ENCODE measurements at regions not wholly inside any gene's neighbourhood (a gene's known extent, or its start where the extent isn't known, plus 50 kb on each side); places are given as distances from the start of the nearest gene placed in this dataset.
"Not testable (repeated sequence)": the region's sequence is repeated elsewhere in the genome, so short reads cannot be mapped to it uniquely, and the experiment has no call there.

DNA sequence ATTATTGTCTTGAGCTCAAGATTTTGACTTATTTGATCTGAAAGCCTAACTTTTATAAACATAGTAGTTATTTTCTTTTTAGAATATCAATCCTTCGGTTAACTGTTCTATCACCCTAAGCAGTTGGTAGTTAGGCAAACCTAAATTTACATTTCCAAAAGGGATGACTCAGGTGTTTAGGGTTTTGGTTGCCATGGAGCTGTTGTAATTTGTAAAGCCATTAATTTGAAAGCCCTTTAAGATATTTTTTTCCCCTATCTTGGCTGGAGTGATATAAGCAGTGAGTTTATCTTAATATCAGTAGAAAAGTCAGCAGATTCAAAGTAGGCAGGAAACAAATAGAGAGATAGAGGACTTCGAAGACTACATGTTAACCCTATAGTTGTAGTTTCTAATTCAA, 1472.6 kb upstream of the CELF2 start:
- DNase-seq (ENCODE audit: low read depth): no peak

GRCh38 chr10:9547936-9548904, 1469.5 kb upstream of the CELF2 start:
- DNase-seq (ENCODE audit: low read depth): no peak

- DNase-seq (ENCODE audit: low read depth): no peak
Observed at GRCh38 chr10:9550810-9551209, 1466.9 kb upstream of the CELF2 start.

DNA sequence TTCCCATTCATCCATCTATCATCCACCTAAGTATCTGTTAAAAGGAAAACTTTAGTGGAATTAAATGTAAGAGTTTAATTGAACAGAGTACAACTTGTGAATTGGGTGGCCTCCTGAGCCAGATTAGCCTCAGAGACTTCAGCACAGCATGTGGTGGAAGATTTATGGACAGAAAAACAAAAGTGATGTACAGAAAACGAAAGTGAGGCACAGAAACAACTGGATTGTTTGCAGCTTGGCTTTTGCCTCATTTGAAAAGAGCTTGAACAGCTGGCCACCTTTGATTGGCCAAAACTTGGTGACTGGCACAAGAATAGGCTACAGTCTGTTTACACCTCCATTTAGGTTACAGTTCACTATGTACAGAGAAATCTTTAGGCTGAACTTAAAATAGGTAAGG, 1463.4 kb upstream of the CELF2 start:
- no peak for DNase-seq (ENCODE audit: low read depth)

DNA sequence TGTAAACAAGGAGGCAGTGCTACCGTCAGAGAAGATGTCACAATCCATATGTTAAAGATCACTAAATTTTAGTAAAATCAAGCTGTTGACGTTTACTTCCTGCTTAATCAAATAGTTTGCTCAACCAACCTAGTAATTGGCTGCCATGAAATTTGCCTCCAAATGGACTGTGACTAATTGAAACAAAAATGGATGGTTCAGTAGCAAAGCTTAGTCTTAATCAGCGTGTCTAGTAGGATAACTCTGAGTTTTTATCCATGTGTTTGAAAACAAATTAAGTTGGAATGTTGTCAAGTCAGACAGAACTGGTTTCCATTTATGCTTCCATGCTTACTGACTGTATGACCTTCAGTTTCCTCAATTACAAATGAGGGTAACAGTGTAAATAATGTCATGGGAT, 1456.7 kb upstream of the CELF2 start:
- no peak for DNase-seq (ENCODE audit: low read depth)

DNA sequence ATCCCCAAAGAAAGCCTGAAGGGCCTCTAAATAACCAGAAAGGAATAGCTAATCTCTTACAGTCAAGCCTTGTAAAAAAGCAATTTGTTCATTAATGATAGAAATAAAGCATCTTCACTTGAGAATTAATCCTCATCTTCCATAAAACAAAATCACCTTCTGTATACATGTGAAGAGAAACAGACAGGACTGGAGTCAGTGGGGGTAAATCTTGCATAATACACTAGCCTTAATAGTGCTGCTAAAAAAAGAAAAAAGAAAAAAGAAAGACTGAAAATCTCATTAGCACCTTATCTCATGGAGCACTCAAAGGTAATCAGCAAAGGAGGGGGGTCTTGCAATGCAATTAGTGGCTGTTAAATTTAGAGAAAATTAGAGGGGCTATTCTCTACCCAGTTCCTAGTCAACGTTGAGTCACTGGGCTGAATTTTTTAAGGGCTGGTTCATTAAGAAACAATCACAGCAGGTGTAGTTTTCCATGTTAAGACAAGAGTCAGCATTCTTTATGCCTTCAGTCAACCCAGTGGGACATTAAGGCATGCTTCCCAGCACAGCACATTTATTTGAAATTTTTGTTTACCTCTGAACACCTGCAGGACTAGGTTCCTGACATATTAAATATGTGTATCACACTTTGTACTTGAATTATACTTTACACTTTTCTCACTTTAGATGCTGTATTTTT, 1455.7 kb upstream of the CELF2 start:
- DNase-seq (ENCODE audit: low read depth): no peak

GRCh38 chr10:9577746-9578145, 1439.9 kb upstream of the CELF2 start:
- DNase-seq (ENCODE audit: low read depth): no peak

DNA sequence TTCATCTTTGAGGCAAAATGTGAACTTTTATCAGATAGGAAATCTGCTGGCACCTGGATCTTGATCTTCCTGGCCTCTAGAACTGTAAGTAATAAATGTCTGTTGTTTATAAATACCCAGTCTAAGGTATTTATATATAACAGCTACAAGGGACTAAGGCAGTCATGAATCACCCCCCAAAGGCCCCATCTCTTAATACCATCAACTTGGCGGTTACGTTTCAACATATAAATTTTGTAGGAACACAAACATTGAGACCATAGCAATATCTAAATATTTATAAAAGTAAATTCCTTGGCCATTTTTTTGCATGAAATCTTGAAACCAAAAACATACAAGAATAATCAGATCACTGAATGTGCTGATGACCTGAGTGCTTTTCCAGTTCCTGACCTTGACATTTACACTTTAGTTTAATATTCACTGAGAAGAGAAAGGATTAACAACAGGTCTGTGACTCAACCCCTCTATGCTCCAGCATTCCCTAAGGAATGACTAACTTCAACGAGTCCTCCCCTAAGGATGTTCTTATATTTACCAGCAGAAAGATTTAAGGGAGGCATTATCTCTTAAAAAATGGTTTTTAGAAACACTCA, 1438.5 kb upstream of the CELF2 start:
- no peak for DNase-seq (ENCODE audit: low read depth)

DNA sequence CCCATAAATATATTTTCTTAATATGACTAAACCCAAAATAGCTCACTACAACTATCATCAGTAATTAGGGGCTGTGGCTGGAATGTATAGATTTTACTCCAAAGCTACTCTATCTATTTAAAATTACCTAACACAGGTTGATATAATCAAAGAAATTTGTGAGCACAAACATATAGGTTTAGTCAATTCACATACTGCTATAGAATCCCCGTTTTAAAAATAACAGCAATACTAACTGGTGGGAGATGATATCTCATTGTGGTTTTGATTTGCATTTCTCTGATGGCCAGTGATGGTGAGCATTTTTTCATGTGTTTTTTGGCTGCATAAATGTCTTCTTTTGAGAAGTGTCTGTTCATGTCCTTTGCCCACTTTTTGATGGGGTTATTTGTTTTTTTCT, 1434.9 kb upstream of the CELF2 start:
- not testable (repeated sequence) for DNase-seq (ENCODE audit: low read depth)

- DNase-seq (ENCODE audit: low read depth): no peak
Observed at GRCh38 chr10:9596368-9596920, 1421.2 kb upstream of the CELF2 start.

DNA sequence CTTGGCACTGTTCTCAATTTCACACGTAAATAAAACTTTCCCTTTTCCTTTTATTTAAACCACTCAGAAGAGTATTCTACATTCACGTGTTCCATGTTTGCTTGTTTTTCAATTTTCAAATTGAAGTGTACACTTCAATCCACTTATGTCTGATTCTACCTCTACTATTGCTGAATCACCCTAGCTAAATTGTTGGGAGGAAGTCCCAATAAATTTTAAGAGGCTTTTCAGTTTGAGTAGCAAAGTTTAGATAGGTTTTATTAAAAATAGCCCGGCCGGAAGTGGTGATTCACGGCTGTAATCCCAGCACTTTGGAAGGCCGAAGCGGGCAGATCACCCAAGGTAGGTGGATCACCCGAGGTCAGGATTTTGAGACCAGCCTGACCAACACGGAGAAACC, 1414.7 kb upstream of the CELF2 start:
- no peak for DNase-seq (ENCODE audit: low read depth)

- no peak for DNase-seq (ENCODE audit: low read depth)
Observed at GRCh38 chr10:9603972-9604371, 1413.7 kb upstream of the CELF2 start.

DNA sequence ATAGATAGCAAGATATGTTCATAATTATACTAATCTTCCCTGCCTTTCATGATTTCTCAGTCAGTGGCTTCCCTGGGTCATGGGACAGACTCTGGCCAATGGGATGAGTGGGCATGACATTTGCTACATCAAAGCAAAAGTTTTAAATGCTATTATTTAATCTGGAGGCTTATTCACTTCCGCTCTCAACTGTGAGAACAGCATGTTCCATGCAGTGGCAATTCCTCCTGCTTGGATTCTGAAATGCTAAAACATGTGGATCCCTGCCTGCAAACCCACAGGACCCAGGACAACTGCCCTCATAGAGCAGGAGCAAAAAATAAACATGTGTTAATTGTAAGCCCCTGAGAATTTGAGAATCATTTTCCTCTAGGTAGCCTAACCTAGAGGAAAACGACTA, 1412.4 kb upstream of the CELF2 start:
- DNase-seq (ENCODE audit: low read depth): no peak

- DNase-seq (ENCODE audit: low read depth): no peak
Observed at GRCh38 chr10:9608602-9609001, 1409.1 kb upstream of the CELF2 start.

DNA sequence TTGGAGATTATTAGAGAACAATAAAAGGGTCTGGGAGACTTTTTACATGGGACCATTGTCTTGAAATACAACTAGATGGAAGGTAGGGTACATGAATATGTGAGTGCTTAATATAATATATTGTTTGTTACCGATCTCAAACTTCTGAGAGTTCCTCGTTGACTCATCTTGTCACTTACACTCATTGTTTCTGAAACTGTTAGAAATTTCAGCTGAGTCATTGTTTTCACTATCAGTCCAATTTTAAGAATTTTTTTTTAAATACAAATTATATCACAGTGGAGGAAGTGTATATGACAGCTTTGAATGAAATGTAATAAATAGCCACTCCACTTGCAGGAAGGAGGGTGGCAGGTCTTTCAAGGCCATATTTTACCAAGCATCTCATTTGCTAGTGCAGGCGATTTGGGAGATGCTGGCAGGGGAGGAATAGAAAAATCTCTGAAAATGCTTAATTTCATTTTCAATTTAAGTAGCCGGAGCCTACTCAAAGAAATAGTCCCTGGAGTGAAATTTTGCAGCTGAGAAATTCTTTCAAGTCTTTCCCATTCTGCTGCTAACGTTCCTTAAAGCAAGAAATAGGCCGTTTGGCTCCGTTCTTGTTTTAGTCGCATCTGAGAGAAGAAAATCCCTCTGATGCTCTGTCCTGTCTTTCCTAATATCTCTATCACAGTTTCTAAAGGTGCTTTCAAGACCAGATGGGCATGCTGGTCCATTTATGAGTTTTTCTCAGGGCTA, 1404.2 kb upstream of the CELF2 start:
- no peak for DNase-seq (ENCODE audit: low read depth)

DNA sequence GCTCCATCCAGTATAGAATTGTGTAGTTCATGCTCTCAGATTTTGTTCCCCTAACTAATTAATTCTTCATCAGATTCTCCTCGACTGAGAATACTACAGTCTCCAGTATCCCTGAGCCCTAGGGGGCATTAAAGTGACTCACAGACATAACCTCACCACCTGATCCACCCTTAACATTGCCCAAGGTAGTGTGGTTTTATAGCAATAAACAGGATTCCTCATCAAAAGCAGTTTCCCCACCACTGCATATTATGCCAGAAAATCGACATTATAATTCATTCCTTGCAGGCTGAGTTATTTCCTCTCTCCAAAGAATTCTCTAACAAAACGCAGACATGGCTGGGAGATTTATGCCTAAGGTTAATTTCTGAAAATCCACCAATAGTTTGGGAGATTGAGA, 1402.5 kb upstream of the CELF2 start:
- no peak for DNase-seq (ENCODE audit: low read depth)

DNA sequence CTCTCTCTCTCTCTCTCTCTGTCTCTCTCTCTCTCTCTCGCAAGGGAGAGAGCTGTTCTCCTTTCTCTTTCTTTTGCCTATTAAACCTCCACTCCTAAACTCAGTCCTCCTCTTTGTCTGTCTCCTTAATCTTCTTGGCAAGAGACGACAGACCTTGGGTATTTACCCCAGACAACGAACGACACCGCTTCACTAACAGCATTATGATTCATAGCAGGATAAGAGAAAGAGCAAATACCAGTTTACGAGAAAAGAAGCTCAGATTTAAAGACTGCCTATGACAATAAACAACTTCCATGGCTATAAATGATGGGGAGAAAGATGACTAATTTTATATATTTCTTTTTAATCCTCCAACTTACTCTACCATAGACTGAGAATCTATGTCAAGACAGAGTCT, 1396.5 kb upstream of the CELF2 start:
- DNase-seq (ENCODE audit: low read depth): no peak

GRCh38 chr10:9625304-9625703, 1392.4 kb upstream of the CELF2 start:
- DNase-seq (ENCODE audit: low read depth): no peak

- DNase-seq (ENCODE audit: low read depth): no peak
Observed at GRCh38 chr10:9634466-9634865, 1383.2 kb upstream of the CELF2 start.

DNA sequence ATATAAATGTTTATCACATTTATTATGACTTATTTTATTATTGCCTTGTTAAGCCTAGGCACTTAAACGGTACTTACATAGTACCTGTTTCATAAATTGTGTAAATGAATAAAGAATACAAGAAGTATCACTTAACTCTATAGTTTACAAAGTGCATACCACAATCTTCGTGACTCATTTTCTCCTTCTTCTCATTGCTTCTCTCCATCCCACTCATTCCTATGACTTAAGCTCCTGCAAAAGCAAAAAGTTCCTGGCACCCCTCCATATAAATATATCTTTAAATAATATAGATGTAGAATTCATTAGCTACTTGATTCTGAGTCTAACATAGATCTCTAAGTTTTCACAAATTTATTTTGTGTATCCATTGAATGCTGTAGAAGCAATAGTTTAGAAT, 1382.0 kb upstream of the CELF2 start:
- no peak for DNase-seq (ENCODE audit: low read depth)

DNA sequence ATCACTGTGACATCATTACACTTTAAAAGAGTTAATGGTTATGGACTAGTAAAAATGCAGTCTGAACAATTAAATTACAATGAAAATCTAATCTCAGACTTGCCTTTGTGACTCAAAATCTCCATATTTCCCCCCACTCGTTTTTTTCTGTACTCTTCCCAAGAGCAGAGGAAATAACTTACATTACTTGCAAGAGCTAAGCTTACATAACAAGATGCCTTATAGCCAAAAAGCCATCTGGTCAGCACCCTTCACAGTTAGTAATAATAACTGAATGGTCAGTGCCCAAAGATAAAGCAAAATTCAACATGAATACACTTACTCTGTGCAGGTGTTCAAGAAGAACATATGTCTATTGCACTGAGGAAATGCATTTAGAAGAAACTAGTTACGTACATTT, 1381.5 kb upstream of the CELF2 start:
- no peak for DNase-seq (ENCODE audit: low read depth)

- no peak for DNase-seq (ENCODE audit: low read depth)
Observed at GRCh38 chr10:9643782-9644181, 1373.9 kb upstream of the CELF2 start.

Measured in stimulated activated CD8-positive, alpha-beta memory T cell treated with anti-CD3 and anti-CD28 coated beads, Interleukin-7, amount 100 ng/mL, for 24 hours (primary cell).